ENCODE measurements at regions not wholly inside any gene's neighbourhood (a gene's known extent, or its start where the extent isn't known, plus 50 kb on each side); places are given as distances from the start of the nearest gene placed in this dataset.

DNA sequence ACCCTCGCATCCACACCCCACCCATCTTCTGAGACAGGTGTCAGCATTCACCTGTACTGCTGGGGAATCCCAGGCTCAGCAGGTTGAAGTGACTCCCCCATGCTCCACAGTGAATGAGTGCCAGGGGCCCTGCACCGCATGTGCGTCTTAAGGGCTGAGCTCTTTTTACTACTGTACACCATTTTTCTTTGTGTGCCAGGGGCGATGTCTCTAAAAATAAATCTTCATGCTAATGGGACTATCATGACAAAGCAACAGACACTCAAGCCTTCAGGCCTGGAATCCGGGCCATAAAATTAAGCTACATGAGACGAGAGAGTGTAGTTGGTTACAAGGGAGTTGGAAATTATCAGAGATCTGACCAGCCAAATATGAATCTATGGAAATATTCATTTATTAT, 294.8 kb downstream of the LPIN1 start:
- TF ChIP-seq, protein P1, sequence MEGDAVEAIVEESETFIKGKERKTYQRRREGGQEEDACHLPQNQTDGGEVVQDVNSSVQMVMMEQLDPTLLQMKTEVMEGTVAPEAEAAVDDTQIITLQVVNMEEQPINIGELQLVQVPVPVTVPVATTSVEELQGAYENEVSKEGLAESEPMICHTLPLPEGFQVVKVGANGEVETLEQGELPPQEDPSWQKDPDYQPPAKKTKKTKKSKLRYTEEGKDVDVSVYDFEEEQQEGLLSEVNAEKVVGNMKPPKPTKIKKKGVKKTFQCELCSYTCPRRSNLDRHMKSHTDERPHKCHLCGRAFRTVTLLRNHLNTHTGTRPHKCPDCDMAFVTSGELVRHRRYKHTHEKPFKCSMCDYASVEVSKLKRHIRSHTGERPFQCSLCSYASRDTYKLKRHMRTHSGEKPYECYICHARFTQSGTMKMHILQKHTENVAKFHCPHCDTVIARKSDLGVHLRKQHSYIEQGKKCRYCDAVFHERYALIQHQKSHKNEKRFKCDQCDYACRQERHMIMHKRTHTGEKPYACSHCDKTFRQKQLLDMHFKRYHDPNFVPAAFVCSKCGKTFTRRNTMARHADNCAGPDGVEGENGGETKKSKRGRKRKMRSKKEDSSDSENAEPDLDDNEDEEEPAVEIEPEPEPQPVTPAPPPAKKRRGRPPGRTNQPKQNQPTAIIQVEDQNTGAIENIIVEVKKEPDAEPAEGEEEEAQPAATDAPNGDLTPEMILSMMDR (IDR thresholded peaks at IDR 0.05): no peak
- TF ChIP-seq POLR2A (IDR thresholded peaks at IDR 0.05): no peak
